ENCODE measurements at regions not wholly inside any gene's neighbourhood (a gene's known extent, or its start where the extent isn't known, plus 50 kb on each side); places are given as distances from the start of the nearest gene placed in this dataset.

GRCh38 chr5:130277522-130277921 lies 373.3 kb downstream of the CHSY3 start:
- no peak for TF ChIP-seq CTCF (IDR thresholded peaks at IDR 0.05; ENCODE audit: low read depth, low read length)
- TF ChIP-seq EZH2phosphoT487 (IDR thresholded peaks at IDR 0.05; ENCODE audit: low read depth): no peak
